Astrocyte (in vitro differentiated cells and primary cell): ENCODE measurements at regions not wholly inside any gene's neighbourhood (a gene's known extent, or its start where the extent isn't known, plus 50 kb on each side); places are given as distances from the start of the nearest gene placed in this dataset.

ENCODE experiments used
- DNase-seq: peaks from one replicate; pipeline ENCODE4 v3.0.0-alpha.2; 2010; ENCODE audit warnings: low read depth
- FAIRE-seq: peaks from 2 replicates; lab custom pipeline; 2011; peaks lifted over from hg19 to GRCh38; lab: Jason Lieb, UNC
- H2AFZ ChIP-seq: 2 replicates; pipeline ENCODE4 v1.6.0; 2012; ENCODE audit warnings: low read depth, low read length, inconsistent platforms
- H3K27ac ChIP-seq: 2 replicates; pipeline ENCODE4 v1.5.1; 2011; ENCODE audit warnings: low read depth, low read length, inconsistent platforms
- H3K27me3 ChIP-seq: 2 replicates; pipeline ENCODE4 v1.6.0; 2011; ENCODE audit warnings: low read length, inconsistent platforms; ENCODE audit not compliant: insufficient read depth
- H3K36me3 ChIP-seq: 2 replicates; pipeline ENCODE4 v1.5.1; 2011; ENCODE audit warnings: low read length, inconsistent platforms; ENCODE audit not compliant: insufficient read depth
- H3K4me1 ChIP-seq: 2 replicates; pipeline ENCODE4 v1.5.1; 2011; ENCODE audit warnings: low read length, inconsistent platforms; ENCODE audit not compliant: insufficient read depth
- H3K4me2 ChIP-seq: 2 replicates; pipeline ENCODE4 v1.6.0; 2012; ENCODE audit warnings: low read length, inconsistent platforms
- H3K4me3 ChIP-seq: 2 replicates; pipeline ENCODE4 v1.5.1; 2011; ENCODE audit warnings: low read depth, mild to moderate bottlenecking, low read length, inconsistent platforms; ENCODE audit not compliant: insufficient read depth
- H3K79me2 ChIP-seq: 2 replicates; pipeline ENCODE4 v1.6.0; 2012; ENCODE audit warnings: mild to moderate bottlenecking, low read length, inconsistent platforms; ENCODE audit not compliant: insufficient read depth
- H3K9ac ChIP-seq: 2 replicates; pipeline ENCODE4 v1.6.0; 2012; ENCODE audit warnings: mild to moderate bottlenecking, low read length, inconsistent platforms
- H3K9me3 ChIP-seq: 2 replicates; pipeline ENCODE4 v1.5.1; 2012; ENCODE audit warnings: low read depth, mild to moderate bottlenecking, low read length, inconsistent platforms; ENCODE audit not compliant: insufficient read depth
- H4K20me1 ChIP-seq: 2 replicates; pipeline ENCODE4 v1.6.0; 2012; ENCODE audit warnings: low read length, inconsistent platforms; ENCODE audit not compliant: insufficient read depth
- H3K27ac Mint-ChIP-seq: one replicate; pipeline ENCODE4 v1.8.0; 2021; ENCODE audit warnings: mild to moderate bottlenecking, mixed read lengths; ENCODE audit not compliant: unreplicated experiment
- H3K27me3 Mint-ChIP-seq: one replicate; pipeline ENCODE4 v1.8.0; 2021; ENCODE audit warnings: low read depth, mixed read lengths; ENCODE audit not compliant: unreplicated experiment
- H3K36me3 Mint-ChIP-seq: one replicate; pipeline ENCODE4 v1.8.0; 2021; ENCODE audit warnings: low read depth, mixed read lengths; ENCODE audit not compliant: unreplicated experiment
- H3K4me1 Mint-ChIP-seq: one replicate; pipeline ENCODE4 v1.8.0; 2021; ENCODE audit warnings: low read depth, mixed read lengths; ENCODE audit not compliant: unreplicated experiment
- H3K4me3 Mint-ChIP-seq: one replicate; pipeline ENCODE4 v1.8.0; 2021; ENCODE audit warnings: mild to moderate bottlenecking, moderate library complexity, mixed read lengths; ENCODE audit not compliant: unreplicated experiment
- H3K9me3 Mint-ChIP-seq: one replicate; pipeline ENCODE4 v1.8.0; 2021; ENCODE audit warnings: mild to moderate bottlenecking, mixed read lengths; ENCODE audit not compliant: unreplicated experiment
- EZH2 ChIP-seq: IDR thresholded peaks from 2 replicates; pipeline ENCODE4 v1.6.1; 2012; ENCODE audit warnings: mild to moderate bottlenecking, low read length, inconsistent platforms; ENCODE audit not compliant: insufficient read depth
- TF ChIP-seq, protein P1 (sequence below): IDR thresholded peaks from 2 replicates; pipeline ENCODE4 v1.5.1; 2011; ENCODE audit warnings: low read depth, mild to moderate bottlenecking, inconsistent platforms, low read length, moderate library complexity; ENCODE audit not compliant: insufficient read depth

GRCh38 chr5:99948850-99949249, 586.3 kb upstream of the FAM174A start:
- Histone ChIP-seq H3K27me3 (no peaks in the 10 kb centered on the region), H3K79me2 (no peaks in the 10 kb centered on the region), H3K4me3 (no peak overlapping the region), H4K20me1 (no peaks in the 10 kb centered on the region), H3K4me1 (no peaks in the 10 kb centered on the region), H3K9me3 (no peaks in the 10 kb centered on the region), H3K9ac (no peak overlapping the region), H2AFZ (no peak overlapping the region), H3K36me3 (no peaks in the 10 kb centered on the region), H3K4me2 (no peak overlapping the region), H3K27ac (no peak overlapping the region)
- peaks cover 2% of the 10 kb centered on the region for H3K27me3 Mint-ChIP-seq
- H3K4me1 Mint-ChIP-seq = no peaks in the 10 kb centered on the region
- no peak overlapping the region for H3K27ac Mint-ChIP-seq
- no peaks in the 10 kb centered on the region for H3K36me3 Mint-ChIP-seq
- FAIRE-seq = no peak
- H3K4me3 Mint-ChIP-seq = no peak overlapping the region
- no peak for TF ChIP-seq EZH2
- DNase-seq = no peak
- no peaks in the 10 kb centered on the region for H3K9me3 Mint-ChIP-seq

DNA sequence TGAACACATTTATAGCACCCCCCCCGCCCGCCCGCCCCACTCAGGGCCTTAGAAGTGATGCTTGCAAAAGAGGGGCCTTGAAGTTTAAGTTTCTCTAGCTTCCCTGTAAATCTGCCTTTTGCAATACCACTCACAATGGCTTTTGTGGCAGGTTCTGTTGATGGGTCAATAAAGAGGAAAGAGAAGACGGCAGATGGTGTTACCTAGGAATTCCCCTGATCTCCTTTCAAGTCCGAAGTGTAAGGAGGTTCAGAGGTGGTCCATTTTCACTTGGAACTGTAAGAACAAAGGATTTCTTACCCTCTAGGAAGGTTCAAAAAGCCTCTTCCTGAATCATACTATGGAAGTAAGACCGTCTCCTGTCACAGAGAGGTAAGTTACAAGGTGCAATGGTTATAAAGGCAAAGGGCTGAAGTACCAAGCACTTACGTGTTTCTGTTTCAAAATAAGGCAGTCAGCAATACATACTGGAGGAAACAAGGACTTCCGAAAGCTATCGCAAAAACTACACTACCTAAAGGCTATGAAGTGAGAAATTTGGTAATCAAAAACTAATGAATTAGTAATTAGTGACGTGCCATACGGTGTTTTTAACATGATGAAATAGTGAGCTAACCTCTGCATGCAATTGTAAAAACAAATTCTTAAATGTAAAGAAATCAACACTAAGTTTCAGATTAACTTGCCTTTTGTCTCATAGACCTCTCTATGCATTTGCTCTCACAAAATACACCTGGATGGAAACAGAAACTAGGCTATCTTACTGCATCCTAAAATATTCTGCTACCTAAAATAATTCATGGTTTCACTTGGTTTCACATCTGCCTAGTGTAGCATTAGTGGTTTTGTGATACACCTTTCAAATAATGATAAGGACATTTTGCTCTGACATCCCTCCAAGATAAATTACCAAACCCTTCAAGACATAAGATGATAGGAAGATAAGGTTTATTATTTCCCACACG, 589.4 kb upstream of the FAM174A start:
- H3K79me2 ChIP-seq = no peaks in the 10 kb centered on the region
- H3K27me3 Mint-ChIP-seq = peaks cover 2% of the 10 kb centered on the region
- no peak overlapping the region for H2AFZ ChIP-seq
- H3K4me3 ChIP-seq = no peak overlapping the region
- no peak for TF ChIP-seq EZH2
- TF ChIP-seq, protein P1, sequence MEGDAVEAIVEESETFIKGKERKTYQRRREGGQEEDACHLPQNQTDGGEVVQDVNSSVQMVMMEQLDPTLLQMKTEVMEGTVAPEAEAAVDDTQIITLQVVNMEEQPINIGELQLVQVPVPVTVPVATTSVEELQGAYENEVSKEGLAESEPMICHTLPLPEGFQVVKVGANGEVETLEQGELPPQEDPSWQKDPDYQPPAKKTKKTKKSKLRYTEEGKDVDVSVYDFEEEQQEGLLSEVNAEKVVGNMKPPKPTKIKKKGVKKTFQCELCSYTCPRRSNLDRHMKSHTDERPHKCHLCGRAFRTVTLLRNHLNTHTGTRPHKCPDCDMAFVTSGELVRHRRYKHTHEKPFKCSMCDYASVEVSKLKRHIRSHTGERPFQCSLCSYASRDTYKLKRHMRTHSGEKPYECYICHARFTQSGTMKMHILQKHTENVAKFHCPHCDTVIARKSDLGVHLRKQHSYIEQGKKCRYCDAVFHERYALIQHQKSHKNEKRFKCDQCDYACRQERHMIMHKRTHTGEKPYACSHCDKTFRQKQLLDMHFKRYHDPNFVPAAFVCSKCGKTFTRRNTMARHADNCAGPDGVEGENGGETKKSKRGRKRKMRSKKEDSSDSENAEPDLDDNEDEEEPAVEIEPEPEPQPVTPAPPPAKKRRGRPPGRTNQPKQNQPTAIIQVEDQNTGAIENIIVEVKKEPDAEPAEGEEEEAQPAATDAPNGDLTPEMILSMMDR = no peak
- H3K4me2 ChIP-seq = no peak overlapping the region
- no peak for FAIRE-seq
- H3K27ac Mint-ChIP-seq = no peak overlapping the region
- H3K4me3 Mint-ChIP-seq = no peak overlapping the region
- no peaks in the 10 kb centered on the region for H3K36me3 ChIP-seq
- H3K4me1 Mint-ChIP-seq = no peaks in the 10 kb centered on the region
- H3K27ac ChIP-seq = no peak overlapping the region
- H4K20me1 ChIP-seq = no peaks in the 10 kb centered on the region
- no peaks in the 10 kb centered on the region for H3K36me3 Mint-ChIP-seq
- no peaks in the 10 kb centered on the region for H3K4me1 ChIP-seq
- no peaks in the 10 kb centered on the region for H3K9me3 Mint-ChIP-seq
- no peaks in the 10 kb centered on the region for H3K27me3 ChIP-seq
- DNase-seq = no peak
- H3K9me3 ChIP-seq = no peaks in the 10 kb centered on the region
- H3K9ac ChIP-seq = no peak overlapping the region

- no peak overlapping the region for H3K4me2 ChIP-seq
- no peak overlapping the region for H3K27ac ChIP-seq
- no peaks in the 10 kb centered on the region for H4K20me1 ChIP-seq
- no peaks in the 10 kb centered on the region for H3K4me1 ChIP-seq
- no peak overlapping the region for H3K9ac ChIP-seq
- H3K4me1 Mint-ChIP-seq = no peaks in the 10 kb centered on the region
- H3K36me3 Mint-ChIP-seq = no peaks in the 10 kb centered on the region
- DNase-seq (no peak), FAIRE-seq (no peak)
- TF ChIP-seq, protein P1 = no peak
- TF ChIP-seq EZH2 = no peak
- H3K79me2 ChIP-seq = no peaks in the 10 kb centered on the region
- no peaks in the 10 kb centered on the region for H3K27me3 Mint-ChIP-seq
- no peaks in the 10 kb centered on the region for H3K27me3 ChIP-seq
- no peak overlapping the region for H3K4me3 Mint-ChIP-seq
- no peaks in the 10 kb centered on the region for H3K9me3 ChIP-seq
- H3K9me3 Mint-ChIP-seq = no peaks in the 10 kb centered on the region
- H3K27ac Mint-ChIP-seq = no peak overlapping the region
- H3K36me3 ChIP-seq = no peaks in the 10 kb centered on the region
- no peak overlapping the region for H3K4me3 ChIP-seq
- no peak overlapping the region for H2AFZ ChIP-seq
Observed at GRCh38 chr5:99940540-99940939, 594.6 kb upstream of the FAM174A start.
